ENCODE measurements at regions not wholly inside any gene's neighbourhood (a gene's known extent, or its start where the extent isn't known, plus 50 kb on each side); places are given as distances from the start of the nearest gene placed in this dataset.

DNA sequence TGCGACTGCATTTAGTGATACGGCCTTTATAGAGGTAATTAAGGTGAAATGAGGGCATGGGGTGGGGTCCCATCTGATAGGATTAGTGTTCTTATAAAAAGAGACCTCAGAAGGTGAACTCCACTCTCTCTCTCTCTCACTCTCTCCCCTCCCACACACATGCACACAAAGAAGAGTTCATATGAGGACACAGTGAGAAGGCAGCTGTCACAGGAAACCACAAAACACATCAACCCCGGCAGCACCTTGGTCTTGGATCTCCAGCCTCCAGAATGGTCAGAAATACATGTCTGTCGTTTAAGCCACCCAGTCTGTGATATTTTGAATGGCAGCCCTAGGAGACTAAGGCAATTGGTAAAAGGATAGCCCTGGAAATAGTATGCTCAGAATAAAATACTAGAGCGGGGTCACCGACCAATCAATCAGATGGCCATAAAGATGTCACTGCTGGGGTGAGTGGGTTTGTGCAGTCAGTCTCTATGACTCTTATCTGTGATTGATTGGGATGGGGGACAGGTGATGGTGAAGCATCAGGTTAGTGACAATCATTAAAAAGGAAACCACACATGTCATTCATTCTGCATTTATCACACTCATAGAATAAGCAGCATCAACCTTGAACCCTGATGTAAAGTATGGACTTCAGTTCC lies 118.9 kb upstream of the POU3F3 start:
- no peak overlapping the region for H2AFZ ChIP-seq (ENCODE audit: low read length)
- DNase-seq (ENCODE audit: low read depth in 2 of 2): peak in 1 of 2 donors; percentile 40

DNA sequence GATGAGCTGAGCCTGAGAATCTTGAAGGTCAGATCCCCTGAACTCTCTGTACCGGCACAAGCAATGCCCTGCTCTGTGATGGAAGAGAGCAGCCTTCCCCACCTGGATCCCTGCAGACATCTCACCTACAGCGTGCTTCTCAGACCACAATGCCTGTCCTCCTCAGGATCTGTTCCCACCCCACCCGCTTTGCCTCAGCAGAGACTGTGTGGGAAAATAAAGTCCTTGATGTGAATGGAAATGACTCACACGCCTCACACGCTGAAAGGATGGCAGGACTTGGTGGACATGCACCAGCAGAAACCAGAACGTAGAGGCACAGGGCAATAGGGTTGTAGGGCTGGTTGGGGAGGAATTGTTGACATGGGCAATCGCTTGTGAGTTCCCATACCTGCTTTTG lies 117.9 kb upstream of the POU3F3 start:
- Histone ChIP-seq H3K36me3 (ENCODE audit: control insufficient read depth, insufficient read depth, low read length) (no peaks in the 10 kb centered on the region), H3K4me3 (replicated peaks in 1 of 4; ENCODE audit: control extremely low read depth in 1 of 4, insufficient read depth in 1 of 4, low read depth in 3 of 4, low read length in 4 of 4) (no peak overlapping the region), H3K27ac (ENCODE audit: insufficient read depth, low read length) (no peak overlapping the region), H2AFZ (ENCODE audit: low read length) (no peak overlapping the region), H3K79me2 (ENCODE audit: control insufficient read depth, insufficient read depth, low read length) (no peaks in the 10 kb centered on the region), H3K4me2 (ENCODE audit: extremely low read depth, insufficient read depth, low read length) (no peak overlapping the region), H3K9me3 (ENCODE audit: control insufficient read depth, insufficient read depth, low read depth, low read length) (no peaks in the 10 kb centered on the region), H3K9ac (ENCODE audit: insufficient read depth, low read length) (no peak overlapping the region), H3K27me3 (ENCODE audit: control insufficient read depth, insufficient read depth, low read length) (no peaks in the 10 kb centered on the region), H4K20me1 (ENCODE audit: control insufficient read depth, extremely low read depth, insufficient read depth, low read length) (no peaks in the 10 kb centered on the region), H3K4me1 (ENCODE audit: control insufficient read depth, extremely low read depth, insufficient read depth, low read length) (no peaks in the 10 kb centered on the region)
- TF ChIP-seq, protein P1, sequence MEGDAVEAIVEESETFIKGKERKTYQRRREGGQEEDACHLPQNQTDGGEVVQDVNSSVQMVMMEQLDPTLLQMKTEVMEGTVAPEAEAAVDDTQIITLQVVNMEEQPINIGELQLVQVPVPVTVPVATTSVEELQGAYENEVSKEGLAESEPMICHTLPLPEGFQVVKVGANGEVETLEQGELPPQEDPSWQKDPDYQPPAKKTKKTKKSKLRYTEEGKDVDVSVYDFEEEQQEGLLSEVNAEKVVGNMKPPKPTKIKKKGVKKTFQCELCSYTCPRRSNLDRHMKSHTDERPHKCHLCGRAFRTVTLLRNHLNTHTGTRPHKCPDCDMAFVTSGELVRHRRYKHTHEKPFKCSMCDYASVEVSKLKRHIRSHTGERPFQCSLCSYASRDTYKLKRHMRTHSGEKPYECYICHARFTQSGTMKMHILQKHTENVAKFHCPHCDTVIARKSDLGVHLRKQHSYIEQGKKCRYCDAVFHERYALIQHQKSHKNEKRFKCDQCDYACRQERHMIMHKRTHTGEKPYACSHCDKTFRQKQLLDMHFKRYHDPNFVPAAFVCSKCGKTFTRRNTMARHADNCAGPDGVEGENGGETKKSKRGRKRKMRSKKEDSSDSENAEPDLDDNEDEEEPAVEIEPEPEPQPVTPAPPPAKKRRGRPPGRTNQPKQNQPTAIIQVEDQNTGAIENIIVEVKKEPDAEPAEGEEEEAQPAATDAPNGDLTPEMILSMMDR (conservative IDR thresholded peaks at IDR 0.05 in 1 of 2, IDR thresholded peaks at IDR 0.05 in 1 of 2; ENCODE audit: low read depth in 1 of 2, low read length in 2 of 2): no peak
- no peak for TF ChIP-seq EZH2 (IDR thresholded peaks at IDR 0.05; ENCODE audit: low read length, missing control alignments)
- DNase-seq (ENCODE audit: low read depth in 2 of 2): peak in 1 of 2 donors; percentile 9

More for the DNA sequence above, 118.9 kb upstream of the POU3F3 start:
- Histone ChIP-seq H3K4me1 (ENCODE audit: control insufficient read depth, extremely low read depth, insufficient read depth, low read length) (no peaks in the 10 kb centered on the region), H3K79me2 (ENCODE audit: control insufficient read depth, insufficient read depth, low read length) (no peaks in the 10 kb centered on the region), H3K9me3 (ENCODE audit: control insufficient read depth, insufficient read depth, low read depth, low read length) (no peaks in the 10 kb centered on the region), H4K20me1 (ENCODE audit: control insufficient read depth, extremely low read depth, insufficient read depth, low read length) (no peaks in the 10 kb centered on the region), H3K4me3 (replicated peaks in 1 of 4; ENCODE audit: control extremely low read depth in 1 of 4, insufficient read depth in 1 of 4, low read depth in 3 of 4, low read length in 4 of 4) (no peak overlapping the region), H3K27me3 (ENCODE audit: control insufficient read depth, insufficient read depth, low read length) (no peaks in the 10 kb centered on the region), H3K4me2 (ENCODE audit: extremely low read depth, insufficient read depth, low read length) (no peak overlapping the region), H3K36me3 (ENCODE audit: control insufficient read depth, insufficient read depth, low read length) (no peaks in the 10 kb centered on the region), H3K27ac (ENCODE audit: insufficient read depth, low read length) (no peak overlapping the region), H3K9ac (ENCODE audit: insufficient read depth, low read length) (no peak overlapping the region)
- no peak for TF ChIP-seq EZH2 (IDR thresholded peaks at IDR 0.05; ENCODE audit: low read length, missing control alignments)
- TF ChIP-seq, protein P1 (conservative IDR thresholded peaks at IDR 0.05 in 1 of 2, IDR thresholded peaks at IDR 0.05 in 1 of 2; ENCODE audit: low read depth in 1 of 2, low read length in 2 of 2): no peak

DNA sequence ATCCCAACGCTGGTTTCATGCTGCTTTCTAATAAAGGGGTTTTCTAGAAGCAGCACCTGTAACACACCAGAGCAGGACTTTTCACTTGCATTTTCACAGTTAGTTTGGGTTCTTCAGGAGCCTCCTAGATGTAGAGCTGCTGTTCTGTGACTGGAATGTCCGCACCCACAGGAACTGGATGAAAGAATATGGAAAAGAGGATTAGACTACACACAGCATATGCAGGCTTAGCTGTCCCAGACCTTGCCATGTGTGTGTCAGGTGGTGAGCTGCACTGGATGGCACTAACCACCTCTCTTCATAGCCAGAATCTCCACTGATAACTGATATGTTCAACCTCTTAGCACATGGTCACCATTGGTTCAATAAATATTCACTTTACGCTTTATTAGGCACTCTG lies 112.1 kb upstream of the POU3F3 start:
- Histone ChIP-seq H4K20me1 (ENCODE audit: control insufficient read depth, extremely low read depth, insufficient read depth, low read length) (no peaks in the 10 kb centered on the region), H3K4me1 (ENCODE audit: control insufficient read depth, extremely low read depth, insufficient read depth, low read length) (no peaks in the 10 kb centered on the region), H3K27ac (ENCODE audit: insufficient read depth, low read length) (no peak overlapping the region), H3K4me3 (replicated peaks in 1 of 4; ENCODE audit: control extremely low read depth in 1 of 4, insufficient read depth in 1 of 4, low read depth in 3 of 4, low read length in 4 of 4) (no peak overlapping the region), H3K4me2 (ENCODE audit: extremely low read depth, insufficient read depth, low read length) (no peak overlapping the region), H3K9ac (ENCODE audit: insufficient read depth, low read length) (no peak overlapping the region), H3K9me3 (ENCODE audit: control insufficient read depth, insufficient read depth, low read depth, low read length) (no peaks in the 10 kb centered on the region), H2AFZ (ENCODE audit: low read length) (no peak overlapping the region), H3K79me2 (ENCODE audit: control insufficient read depth, insufficient read depth, low read length) (no peaks in the 10 kb centered on the region), H3K36me3 (ENCODE audit: control insufficient read depth, insufficient read depth, low read length) (no peaks in the 10 kb centered on the region), H3K27me3 (ENCODE audit: control insufficient read depth, insufficient read depth, low read length) (no peaks in the 10 kb centered on the region)
- TF ChIP-seq, protein P1 (conservative IDR thresholded peaks at IDR 0.05 in 1 of 2, IDR thresholded peaks at IDR 0.05 in 1 of 2; ENCODE audit: low read depth in 1 of 2, low read length in 2 of 2): no peak
- TF ChIP-seq EZH2 (IDR thresholded peaks at IDR 0.05; ENCODE audit: low read length, missing control alignments): no peak
- DNase-seq (ENCODE audit: low read depth in 2 of 2): no peak

Data from fibroblast of lung (primary cell).